ENCODE measurements at regions not wholly inside any gene's neighbourhood (a gene's known extent, or its start where the extent isn't known, plus 50 kb on each side); places are given as distances from the start of the nearest gene placed in this dataset.

DNA sequence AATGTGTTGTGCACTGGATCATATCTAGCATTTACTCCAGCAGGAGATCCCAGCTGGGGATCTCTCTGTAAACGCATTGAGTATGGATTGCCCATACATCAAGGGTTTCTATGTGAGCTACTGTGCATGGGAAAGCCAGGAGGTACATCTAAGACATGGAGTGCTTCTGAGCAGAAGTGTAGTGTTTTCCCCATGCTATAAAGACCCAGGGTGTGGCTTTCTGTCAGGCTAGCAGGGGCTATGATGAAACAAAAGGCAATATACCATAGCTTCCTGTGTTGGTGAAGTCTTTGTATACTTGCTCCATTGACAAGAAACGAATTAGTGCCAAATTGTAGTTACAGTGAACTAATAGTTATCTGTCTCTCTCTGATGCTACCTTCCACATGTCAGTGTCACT, 329.3 kb upstream of the TLE4 start:
- no peak for DNase-seq (ENCODE audit: low read depth)

DNA sequence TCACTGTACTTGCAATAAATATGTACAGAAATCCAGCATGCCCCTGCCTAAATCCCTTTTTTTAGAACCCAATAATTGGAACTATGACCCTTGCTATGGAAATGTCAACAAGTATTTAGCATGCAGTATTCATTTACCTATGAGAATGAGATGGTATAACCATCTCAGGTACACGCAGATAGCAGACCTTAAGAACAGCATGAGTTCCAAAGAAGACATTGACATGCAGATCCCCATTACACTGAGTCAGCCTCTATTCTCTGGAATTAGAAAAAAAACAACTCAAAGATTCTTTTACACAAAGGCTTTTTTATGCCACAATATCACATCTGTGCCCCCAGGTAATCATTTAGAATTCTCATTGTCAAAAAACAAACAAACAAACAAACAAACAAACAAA, 325.6 kb upstream of the TLE4 start:
- DNase-seq (ENCODE audit: low read depth) = no peak

DNA sequence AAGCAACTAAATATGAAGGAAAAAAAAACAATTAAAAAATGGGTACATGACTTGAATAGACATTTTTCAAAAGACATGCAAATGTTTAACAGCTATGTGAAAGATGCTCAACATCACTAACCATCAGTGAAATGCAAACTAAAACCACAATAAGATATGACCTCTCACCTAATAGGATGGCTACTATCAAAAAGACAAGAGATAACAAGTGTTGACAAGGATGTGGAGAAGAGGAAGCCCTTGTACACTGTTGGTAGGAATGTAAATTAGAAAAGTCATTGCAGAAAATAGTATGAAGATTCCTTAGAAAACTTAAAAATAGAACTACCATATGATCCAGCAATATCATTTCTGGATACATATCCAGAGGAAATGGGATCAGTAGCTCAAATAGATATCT, 324.7 kb upstream of the TLE4 start:
- DNase-seq (ENCODE audit: low read depth) = no peak

DNA sequence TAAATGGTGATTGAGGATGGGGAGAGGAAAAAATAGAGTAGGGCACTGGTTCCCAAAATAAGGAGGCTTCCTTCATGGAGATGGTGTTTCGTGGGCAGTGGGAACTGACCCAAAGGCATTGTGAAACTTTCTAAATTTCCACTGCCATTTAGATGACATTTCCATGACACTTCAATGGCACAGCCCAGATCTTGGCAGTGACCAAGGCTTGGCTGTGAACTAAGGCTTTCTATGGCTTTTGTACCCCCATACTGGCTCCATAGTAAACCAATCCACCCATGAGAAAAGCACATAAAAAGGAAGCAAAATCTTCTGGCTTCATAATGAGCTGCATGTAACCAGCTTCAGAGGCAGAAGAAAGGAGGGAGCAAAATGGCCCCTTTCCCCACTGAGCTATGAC, 321.0 kb upstream of the TLE4 start:
- no peak for DNase-seq (ENCODE audit: low read depth)

DNA sequence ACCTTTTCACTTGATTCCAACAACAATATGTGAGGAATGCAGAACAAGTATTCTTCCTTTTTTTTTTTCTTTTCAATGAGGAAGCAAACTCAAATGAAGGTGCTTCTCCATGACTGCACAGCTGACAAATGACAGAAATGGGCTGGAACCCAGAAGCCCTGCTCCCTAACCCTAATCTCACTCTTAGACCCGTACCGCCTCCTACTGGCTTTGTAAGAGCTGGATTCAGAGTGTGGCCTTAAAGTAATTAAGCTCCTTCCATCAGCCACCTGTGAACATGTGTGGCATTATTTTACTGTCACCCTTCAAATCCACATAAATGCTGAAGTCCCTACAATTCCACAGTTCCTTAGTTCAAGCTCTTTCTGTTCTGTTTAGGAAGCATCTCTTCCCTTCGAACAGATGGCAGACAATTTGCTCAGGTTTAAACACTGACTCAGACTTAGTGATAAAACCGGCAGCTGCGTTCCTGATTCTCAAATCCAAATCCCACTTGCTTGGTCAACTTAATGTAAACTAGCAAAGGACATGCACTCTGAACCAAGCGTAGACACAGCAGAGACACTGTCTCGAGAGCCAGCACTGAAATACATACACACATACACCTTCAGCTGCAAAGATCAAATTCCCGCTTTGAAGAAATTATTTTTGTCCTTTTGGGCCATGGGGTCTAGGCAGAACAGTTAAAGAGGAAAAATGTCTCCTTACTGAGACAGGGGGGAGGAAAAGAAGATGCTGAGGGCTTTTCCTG, 316.7 kb upstream of the TLE4 start:
- no peak for DNase-seq (ENCODE audit: low read depth)

DNA sequence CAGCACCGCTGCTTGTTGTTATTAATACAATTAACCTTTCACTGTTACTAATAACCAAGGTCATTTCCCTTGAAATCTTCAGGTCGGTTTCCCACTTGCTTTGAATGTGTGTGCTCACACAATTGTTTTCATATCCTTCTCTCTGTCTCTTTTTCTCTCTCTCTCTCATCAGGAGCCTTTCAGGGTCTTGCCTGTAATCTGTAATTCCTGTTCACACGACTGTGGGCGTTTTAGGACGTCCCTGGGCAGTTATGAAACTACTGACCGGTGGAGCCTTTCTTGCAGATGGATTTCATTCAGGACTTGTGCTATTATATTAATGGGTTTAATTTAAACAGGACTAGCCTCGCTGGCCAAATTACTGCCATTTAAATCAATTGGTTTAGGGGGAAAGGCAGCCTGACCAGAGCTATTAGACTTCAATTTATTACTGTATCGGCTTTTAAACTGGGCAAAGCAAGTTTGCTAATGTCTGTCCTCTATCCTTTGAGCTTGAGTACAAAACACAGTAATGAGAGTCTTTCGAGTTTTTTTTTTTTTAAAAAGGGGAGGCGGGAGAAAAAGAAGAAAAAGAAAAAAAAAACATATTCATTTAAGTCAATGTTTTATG, 316.0 kb upstream of the TLE4 start:
- DNase-seq (ENCODE audit: low read depth) = no peak

DNA sequence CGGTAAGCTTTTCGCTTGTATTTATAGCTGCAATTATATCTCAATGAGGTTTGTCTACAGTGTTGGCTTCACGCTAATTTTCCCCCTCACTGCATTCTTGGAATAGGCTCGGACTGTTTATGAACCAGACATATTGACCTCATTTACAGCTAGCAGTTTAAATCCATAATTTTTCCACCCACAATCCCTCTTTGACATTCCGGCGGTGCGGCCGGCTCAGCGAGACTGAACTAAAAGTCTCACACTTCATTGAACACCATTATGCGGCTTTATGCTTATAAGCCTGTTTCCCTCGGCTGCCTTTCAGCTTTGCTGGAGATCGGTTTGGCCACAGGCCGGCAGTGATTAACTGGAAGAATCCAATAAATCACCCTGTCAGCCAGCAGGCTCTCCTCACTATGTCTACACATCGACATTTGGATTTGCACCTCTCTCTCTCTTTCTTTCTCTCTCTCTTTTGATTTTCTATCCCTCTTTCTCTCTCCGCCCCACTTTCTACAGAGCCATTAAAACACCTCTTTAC, 315.0 kb upstream of the TLE4 start:
- peak; percentile 26 for DNase-seq (ENCODE audit: low read depth)

DNA sequence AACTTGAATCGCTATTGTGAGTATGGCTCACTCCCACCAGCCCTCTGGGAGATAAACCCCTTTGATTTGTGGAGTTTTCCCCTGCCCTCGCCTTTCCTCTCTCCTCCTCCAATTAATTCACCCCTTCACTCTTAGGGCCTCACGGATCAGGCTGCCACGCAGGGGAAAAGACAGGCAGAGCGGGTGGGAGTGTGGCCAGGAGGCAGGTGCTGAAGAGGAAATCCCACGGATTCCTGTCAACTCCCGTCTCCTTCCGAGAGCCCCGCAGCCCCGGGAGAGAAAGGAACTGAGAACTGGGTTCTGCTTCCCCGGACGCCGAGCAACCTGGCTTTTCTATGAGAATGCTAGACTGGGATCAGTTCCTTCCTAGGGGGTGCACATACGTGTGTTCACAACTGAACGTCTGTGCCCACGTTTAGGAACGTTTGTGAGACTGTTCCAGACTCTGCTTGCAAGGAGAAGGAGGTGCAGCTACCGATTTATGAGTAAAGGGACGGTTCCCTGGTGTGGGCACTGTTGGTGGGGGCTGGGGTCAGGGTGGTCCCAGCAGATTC, 314.5 kb upstream of the TLE4 start:
- no peak for DNase-seq (ENCODE audit: low read depth)

DNA sequence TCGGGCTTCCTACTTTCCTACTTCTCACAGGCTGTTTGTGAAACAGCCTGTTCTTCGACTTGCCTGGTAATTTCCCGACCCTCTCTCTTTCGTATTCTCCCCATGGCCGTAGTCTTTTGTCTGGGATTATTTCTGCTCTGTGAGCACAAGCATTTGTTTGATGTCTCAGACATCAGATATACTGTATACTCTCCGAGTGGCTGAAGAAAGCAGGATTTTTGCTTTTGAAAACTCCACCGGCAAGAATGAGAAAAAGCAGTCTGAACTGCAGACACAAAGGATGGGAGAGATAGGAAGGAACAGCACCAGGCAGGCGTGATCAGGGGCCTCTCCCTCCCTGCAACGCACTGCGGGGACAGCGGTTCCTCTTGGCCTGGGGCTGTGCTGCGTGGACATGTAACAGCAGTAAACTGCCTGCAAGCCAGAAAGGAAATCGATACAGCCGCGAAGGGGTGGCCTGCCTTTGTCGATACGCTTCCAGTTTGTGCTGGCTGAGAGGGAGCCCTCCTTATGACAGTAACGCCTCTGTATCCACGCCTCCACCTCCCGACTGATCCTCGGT, 313.9 kb upstream of the TLE4 start:
- DNase-seq (ENCODE audit: low read depth) = no peak

DNA sequence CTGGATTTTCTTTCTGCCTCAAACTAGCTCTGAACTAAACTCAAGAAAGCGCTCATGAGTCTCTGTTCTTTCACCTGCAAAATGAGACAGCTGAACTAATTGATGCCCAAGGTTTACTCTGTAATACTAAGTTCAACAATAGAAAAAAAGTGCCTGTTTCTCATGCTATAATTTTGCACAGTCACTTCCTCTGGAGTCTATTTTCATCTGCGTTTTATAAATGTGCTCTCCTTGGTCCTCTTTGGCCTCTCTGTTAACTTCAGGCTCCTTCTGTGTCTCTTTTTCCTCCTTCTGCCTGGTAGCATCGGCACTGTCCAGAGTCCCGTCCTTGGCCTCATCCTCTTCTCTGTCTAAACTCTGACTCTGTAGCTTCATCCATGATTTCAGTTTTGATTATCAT, 311.9 kb upstream of the TLE4 start:
- DNase-seq (ENCODE audit: low read depth) = no peak

DNA sequence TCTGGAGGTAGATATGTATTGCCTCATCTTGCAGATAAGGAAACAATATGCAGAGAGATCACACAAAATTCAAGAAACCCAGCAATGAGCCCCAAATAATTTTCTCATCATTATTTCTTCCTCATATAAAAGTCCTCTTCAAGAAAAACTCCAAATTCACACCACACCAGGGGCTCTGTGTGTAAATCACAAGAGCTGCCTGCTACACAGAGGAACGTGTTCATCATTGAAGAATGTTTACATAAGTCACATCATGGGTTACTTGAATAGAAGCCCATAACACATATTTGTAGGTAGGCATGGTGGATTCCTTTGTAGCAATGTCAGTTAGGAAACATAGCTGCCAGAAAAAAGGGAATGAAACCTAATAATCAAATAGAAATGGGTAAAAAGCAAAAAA, 308.1 kb upstream of the TLE4 start:
- DNase-seq (ENCODE audit: low read depth) = no peak

DNA sequence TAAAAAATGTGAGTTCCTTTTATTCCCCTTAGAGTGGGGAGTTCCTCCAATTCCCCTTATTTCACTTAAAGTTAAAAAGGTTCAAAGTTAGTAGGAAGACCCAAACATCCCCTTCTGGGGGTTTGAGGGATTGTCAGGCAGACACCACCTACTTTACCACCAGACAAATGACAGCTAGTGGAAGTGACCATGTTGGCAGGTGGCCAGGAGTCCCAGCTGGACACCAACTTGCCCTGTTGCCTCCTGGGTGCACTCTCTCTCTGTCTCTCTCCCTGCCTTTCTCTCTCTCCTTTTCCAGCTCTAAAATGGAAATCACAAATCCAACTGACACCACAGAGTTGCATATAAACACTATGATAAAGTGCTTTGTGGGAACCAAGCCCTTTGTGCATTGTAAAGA, 307.7 kb upstream of the TLE4 start:
- DNase-seq (ENCODE audit: low read depth) = peak; percentile 73

DNA sequence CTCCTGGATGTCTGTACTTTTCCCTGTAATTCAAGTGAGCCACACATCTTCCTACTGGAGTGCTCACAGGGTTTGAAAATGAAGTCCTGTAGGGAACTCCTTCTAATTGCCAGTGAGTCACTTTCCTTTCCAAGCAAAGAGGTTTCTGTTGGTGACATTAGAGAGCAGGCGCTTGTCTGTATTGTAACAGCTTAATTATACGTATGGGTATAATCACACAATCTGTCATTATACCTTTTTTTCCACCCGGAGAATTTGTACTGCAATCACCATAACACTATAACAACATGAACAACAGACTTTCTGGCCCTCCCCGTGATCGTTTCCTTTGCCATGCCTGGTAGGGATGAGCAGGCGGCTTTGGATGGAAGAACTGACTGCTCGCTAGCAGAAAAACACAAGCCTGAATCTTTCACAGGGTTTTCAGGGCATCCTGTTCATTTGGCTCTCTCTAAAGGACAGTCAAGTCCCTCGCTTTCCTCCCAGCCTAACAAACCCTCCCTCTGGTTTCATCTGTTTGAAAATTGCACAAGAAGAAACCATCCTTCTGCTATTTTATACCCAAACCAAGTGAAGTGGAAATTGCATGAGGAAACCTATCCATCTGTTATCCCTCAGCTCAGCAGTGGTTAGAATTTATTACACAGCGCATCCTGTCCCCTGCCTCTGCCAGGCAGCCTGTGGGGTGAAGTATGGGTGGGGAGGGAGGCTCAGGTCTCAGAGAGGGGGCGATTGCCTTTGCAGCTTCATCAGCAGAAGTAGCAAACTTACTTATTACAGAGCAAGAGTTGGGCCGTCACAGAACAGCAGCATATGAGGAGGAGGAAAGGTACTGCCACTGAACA, 307.0 kb upstream of the TLE4 start:
- no peak for DNase-seq (ENCODE audit: low read depth)

DNA sequence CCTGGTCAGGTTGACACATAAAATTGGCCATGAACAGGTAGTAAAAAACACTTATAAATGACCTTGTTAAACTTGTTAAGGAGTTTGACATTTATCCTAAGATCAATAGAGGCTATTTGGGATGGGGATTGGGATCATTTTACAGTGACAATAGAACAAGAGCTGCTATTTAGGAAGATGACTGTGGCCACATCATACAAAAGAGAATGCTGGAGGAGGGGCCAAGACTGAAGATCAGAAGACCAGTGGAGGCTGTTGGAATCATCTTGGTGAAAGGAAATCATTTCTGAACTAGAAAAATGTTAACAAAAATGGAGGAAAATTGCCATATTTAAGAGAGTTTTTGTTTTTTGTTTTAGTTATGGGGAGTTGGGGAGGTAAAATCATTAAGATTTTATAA, 304.8 kb upstream of the TLE4 start:
- DNase-seq (ENCODE audit: low read depth) = peak; percentile 30

DNA sequence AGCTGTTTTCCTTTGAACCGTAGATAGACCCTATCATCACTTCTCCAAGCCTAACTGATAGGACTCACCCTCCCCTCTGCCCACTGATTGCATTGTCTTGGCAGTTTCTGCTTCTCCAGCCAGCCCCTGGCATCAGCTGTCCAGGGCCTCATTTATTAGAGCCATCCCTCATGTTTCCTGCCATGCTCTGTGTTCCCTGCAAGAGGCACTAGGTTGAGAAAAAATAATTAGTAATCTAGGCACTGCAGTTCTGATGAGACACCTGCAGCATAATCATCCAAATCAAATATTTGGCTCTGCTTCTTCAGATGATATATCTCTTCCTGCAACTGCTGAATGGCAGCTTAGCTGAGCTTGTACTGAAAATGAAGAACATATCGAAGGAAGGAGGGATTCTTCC, 303.0 kb upstream of the TLE4 start:
- DNase-seq (ENCODE audit: low read depth) = no peak

DNA sequence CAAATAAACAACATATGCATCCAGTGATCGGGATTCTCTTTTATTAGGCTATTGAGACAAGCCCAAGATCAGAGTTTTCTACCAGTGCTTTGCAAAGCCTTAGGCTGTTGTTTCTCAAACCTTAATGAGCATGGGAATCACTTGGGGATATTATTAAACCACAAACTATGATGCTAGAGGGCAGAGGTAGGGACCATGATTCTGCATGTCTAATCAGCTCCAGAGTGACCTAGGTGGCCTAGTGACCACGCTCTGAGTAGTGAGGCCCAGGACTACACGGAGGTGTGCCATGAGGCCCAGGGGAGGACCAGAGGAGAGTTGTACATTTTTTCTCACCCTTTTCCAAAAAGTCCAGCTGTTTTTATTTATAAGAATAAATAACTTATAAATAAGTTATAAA, 298.5 kb upstream of the TLE4 start:
- DNase-seq (ENCODE audit: low read depth) = no peak

DNA sequence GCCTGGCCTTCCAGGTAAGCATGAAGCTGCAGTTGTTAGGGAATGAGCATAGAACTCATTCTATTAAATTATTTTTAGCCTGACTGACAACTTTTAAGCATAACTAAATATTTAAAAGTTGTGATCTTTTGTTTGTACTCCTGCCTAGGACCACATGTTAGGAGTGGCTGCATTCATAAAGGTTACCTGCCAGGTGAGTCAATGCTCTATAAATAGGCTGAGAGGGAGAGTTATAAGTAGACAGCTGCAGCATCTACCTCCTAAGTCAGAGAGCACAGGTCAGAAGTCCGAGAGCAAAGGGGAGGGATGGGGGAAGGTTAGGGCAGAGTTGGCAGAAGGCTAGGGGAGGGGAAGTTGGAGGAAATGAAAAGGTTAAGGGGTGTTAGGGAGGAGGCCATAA, 292.4 kb upstream of the TLE4 start:
- no peak for DNase-seq (ENCODE audit: low read depth)

DNA sequence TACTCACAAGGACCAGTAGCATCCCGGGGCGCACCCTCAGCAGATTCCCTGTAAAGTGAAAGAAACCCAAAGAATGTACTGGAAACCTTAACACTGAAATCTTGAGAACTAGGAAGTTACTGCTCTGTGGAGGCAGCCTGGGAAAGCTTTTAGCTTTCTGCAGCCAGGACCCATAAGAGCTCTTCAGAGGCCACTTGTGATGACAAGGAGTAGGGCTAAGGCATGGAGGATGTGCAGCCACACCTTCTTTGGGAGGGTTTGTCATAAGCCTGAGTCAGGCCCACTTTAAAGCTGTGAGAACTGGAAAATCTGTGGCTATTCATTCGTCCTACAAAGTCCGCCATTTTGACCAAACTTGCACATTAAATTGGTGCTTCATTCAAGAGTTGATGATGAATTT, 291.1 kb upstream of the TLE4 start:
- no peak for DNase-seq (ENCODE audit: low read depth)

DNA sequence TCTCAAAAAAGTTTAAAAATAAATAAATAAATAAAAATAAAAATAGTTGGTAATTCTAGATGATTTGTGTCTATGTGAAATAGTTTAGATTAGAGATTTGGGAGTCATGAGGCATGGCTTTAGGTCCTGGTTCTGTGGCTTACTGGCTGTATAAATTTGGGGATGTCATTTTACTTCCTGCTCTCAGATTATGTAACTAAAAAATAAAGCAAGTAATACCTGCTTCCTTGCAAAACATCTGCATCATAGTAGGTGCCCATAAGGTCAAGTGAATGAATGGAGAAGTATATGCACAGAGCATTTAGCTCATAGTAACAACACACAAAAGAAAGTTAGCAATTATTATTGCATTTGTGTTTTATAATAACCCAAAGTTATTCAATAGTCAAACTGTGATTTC, 287.7 kb upstream of the TLE4 start:
- DNase-seq (ENCODE audit: low read depth) = no peak

DNA sequence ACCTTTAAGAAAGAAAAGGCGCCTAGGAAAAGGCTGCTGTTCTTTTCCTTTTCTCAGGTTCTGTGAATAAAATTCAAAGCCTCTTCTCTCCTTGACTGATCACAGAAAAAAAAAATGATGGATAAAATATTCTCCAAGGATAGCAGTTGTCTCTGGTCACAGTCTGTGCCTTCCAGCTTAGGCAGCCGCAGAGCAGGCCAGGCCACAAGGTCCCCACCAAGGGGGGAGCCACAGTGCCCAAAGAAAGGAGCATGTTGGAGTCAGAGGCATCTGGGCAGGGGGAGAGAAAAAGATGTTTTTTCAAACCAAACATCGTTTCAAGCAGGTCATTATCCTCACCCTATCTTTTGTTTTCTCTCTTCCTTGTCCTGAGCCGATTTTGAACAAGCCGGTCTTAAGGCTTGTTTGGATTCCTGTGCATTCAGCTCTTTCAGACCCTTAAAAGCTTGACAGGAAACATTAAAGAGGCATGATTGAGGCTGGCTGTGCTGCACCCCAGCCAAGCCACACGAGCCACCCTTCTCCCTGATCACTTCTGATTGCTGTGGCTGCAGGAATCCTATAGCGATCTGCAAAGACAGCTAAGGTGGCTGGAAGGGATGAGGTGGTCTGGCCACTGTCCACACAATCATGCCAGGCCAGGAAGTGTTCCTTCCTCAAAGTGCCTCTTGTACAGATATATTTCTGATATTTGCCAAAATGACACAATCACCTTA, 284.6 kb upstream of the TLE4 start:
- no peak for DNase-seq (ENCODE audit: low read depth)

DNA sequence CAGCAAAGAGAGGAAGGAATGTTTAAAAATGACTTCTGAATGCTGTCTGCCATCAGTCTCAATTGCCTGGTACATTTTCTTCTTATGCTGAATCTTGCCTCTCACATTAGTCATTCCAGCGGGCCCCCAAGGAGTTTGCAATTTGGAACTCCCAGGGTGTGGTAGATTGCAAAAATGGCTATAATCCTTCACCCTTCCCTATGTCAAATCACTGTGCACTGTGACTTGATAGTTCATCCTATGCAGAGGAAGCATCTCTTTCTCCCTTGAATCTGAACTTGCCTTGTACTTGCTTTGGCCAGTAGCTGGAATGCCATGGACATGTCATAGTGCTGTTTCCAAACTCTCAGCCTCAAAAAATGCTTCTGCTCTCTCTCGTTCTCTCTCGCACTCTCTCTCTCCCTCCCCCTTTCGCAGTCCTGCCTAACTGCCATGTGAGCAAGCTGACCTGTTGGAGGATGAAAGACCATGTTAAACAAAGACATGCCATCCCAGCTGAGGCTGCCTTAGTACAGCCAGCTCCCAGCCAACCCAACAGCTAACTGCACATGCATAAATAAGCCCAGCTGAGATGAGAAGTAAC, 284.0 kb upstream of the TLE4 start:
- DNase-seq (ENCODE audit: low read depth) = no peak

All from myocyte (in vitro differentiated cells).